SH-SY5Y (cell line): ENCODE measurements at regions not wholly inside any gene's neighbourhood (a gene's known extent, or its start where the extent isn't known, plus 50 kb on each side); places are given as distances from the start of the nearest gene placed in this dataset.

Experiments used
- GATA2 ChIP-seq: IDR thresholded peaks from 2 replicates; pipeline ENCODE4 v1.6.1; 2011; ENCODE audit warnings: mild to moderate bottlenecking, low read depth, low read length
- GATA3 ChIP-seq: IDR thresholded peaks from 2 replicates; pipeline ENCODE4 v1.6.1; 2011; ENCODE audit warnings: low read depth, mild to moderate bottlenecking, low read length, moderate library complexity

GRCh38 chr14:65920996-65921395, 508.5 kb downstream of the FUT8 start:
- no peak for TF ChIP-seq GATA2
- no peak for TF ChIP-seq GATA3

GRCh38 chr14:65922142-65922541, 509.6 kb downstream of the FUT8 start:
- TF ChIP-seq GATA3: no peak
- TF ChIP-seq GATA2: no peak

- TF ChIP-seq GATA2: no peak
- no peak for TF ChIP-seq GATA3
Measured at GRCh38 chr14:65926504-65926903, 514.0 kb downstream of the FUT8 start.

- no peak for TF ChIP-seq GATA2
- TF ChIP-seq GATA3: no peak
Measured at GRCh38 chr14:65926935-65927700, 514.6 kb downstream of the FUT8 start.

GRCh38 chr14:65927931-65928356, 515.4 kb downstream of the FUT8 start:
- no peak for TF ChIP-seq GATA2
- no peak for TF ChIP-seq GATA3

GRCh38 chr14:65928995-65929394, 516.5 kb downstream of the FUT8 start:
- TF ChIP-seq GATA2 (no peak), GATA3 (no peak)

- TF ChIP-seq GATA3: no peak
- TF ChIP-seq GATA2: no peak
Measured at GRCh38 chr14:65933400-65934069, 521.0 kb downstream of the FUT8 start.

- TF ChIP-seq GATA3 (no peak), GATA2 (no peak)
Measured at GRCh38 chr14:65934070-65934435, 521.5 kb downstream of the FUT8 start.

- TF ChIP-seq GATA2 (no peak), GATA3 (no peak)
Measured at GRCh38 chr14:65936342-65936975, 523.9 kb downstream of the FUT8 start.

GRCh38 chr14:65937079-65937959, 524.8 kb downstream of the FUT8 start:
- no peak for TF ChIP-seq GATA3

GRCh38 chr14:65937960-65938316, 525.4 kb downstream of the FUT8 start:
- TF ChIP-seq GATA2 (no peak), GATA3 (no peak)

- no peak for TF ChIP-seq GATA3
- TF ChIP-seq GATA2: no peak
Measured at GRCh38 chr14:65938738-65939137, 526.2 kb downstream of the FUT8 start.

- TF ChIP-seq GATA3: no peak
- TF ChIP-seq GATA2: no peak
Measured at GRCh38 chr14:65939184-65939583, 526.7 kb downstream of the FUT8 start.

GRCh38 chr14:65940056-65940735, 527.7 kb downstream of the FUT8 start:
- no peak for TF ChIP-seq GATA3
- no peak for TF ChIP-seq GATA2
